ENCODE measurements at regions not wholly inside any gene's neighbourhood (a gene's known extent, or its start where the extent isn't known, plus 50 kb on each side); places are given as distances from the start of the nearest gene placed in this dataset.

DNA sequence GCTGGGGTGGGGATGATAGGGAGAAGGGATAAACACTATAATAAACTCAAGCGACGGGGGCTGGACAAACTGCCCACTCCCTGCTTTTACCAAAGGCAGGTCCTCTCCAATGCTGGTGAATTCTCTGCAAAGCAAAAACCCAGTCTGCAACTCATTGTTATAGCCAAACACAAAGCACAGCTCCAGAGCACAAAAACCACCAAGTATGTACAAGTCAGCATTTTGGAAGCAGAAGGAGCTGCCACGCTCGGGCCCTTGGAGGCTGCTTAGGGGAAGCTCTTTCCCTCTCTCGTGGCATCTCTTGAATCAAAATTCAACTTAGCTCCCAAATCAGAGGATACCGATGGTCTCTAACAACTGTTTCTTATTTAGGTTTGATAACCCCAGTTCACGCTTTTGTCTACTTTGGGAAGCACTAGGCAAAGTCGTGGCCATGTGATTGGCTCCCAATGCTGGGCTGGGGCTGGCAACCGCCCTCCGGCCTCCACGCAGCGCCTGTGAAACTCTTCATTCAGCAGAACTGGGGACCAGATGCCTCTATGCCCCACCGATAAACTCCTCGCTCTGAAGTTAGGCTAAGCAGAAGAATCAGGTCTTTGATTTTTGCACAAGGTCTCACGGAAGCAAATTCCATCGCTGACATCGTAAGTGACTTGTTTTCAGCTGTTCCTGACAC is 158.5 kb upstream of the FOXN3 start:
- Histone ChIP-seq H3K4me3 (ENCODE audit: low read length in 3 of 3) (no peak overlapping the region), H3K4me1 (ENCODE audit: control insufficient read depth in 3 of 3, insufficient read depth in 3 of 3, low read length in 3 of 3) (peaks cover 9 to 20% (median 13%) of the 10 kb centered on the region in 3 donors)

DNA sequence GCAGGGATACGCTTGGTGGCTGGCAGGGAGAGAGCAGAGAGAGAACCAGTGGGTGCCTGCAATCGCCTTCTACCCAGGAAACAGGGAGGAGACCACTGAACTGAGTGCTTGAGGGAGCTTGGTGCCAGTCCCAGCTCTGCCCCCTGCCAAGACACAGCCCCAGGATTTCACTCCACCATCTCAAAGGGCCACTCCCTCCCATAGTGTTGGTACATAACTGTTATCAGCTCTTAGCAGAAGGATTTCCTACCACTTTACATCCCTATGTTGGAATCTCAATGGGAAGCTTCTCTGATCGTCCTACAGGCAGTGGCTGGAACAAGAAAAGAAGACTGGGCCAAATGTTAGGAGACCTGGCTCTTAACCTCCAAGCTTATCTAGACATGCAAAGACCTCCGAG is 157.4 kb upstream of the FOXN3 start:
- no peaks in the 10 kb centered on the region for H3K9me3 ChIP-seq (ENCODE audit: control insufficient read depth in 3 of 3, low read length in 3 of 3)
- no peaks in the 10 kb centered on the region for H3K27me3 ChIP-seq (ENCODE audit: control insufficient read depth in 3 of 3, insufficient read depth in 3 of 3, low read length in 3 of 3)
- H3K36me3 ChIP-seq (ENCODE audit: control insufficient read depth in 3 of 3, insufficient read depth in 3 of 3, low read length in 3 of 3), result peaks cover 0 to 4% (median 0%) of the 10 kb centered on the region in 3 donors
- H3K27ac ChIP-seq (ENCODE audit: low read depth, low read length), result no peak overlapping the region
- peaks cover 9 to 20% (median 13%) of the 10 kb centered on the region in 3 donors for H3K4me1 ChIP-seq (ENCODE audit: control insufficient read depth in 3 of 3, insufficient read depth in 3 of 3, low read length in 3 of 3)
- no peak overlapping the region for H3K4me3 ChIP-seq (ENCODE audit: low read length in 3 of 3)
- H3K9ac ChIP-seq (ENCODE audit: low read depth in 1 of 3, low read length in 3 of 3), result no peak overlapping the region

More for the DNA sequence above, 158.5 kb upstream of the FOXN3 start:
- Histone ChIP-seq H3K27me3 (ENCODE audit: control insufficient read depth in 3 of 3, insufficient read depth in 3 of 3, low read length in 3 of 3) (no peaks in the 10 kb centered on the region), H3K9me3 (ENCODE audit: control insufficient read depth in 3 of 3, low read length in 3 of 3) (no peaks in the 10 kb centered on the region), H3K27ac (ENCODE audit: low read depth, low read length) (no peak overlapping the region), H3K9ac (ENCODE audit: low read depth in 1 of 3, low read length in 3 of 3) (no peak overlapping the region), H3K36me3 (ENCODE audit: control insufficient read depth in 3 of 3, insufficient read depth in 3 of 3, low read length in 3 of 3) (peaks cover 0 to 4% (median 0%) of the 10 kb centered on the region in 3 donors)

DNA sequence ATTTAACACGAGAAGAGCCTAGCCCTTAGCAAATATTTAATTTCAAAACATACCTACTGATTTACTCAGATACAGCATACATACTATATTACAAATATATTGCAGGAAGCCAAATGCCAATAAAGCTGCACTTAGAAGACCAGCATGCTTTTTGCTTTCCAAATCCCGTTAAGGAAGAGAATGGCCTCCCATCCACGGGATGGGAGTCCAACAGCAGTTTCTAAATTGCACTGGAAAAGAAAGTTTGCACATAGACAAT is 156.3 kb upstream of the FOXN3 start:
- Histone ChIP-seq H3K27me3 (ENCODE audit: control insufficient read depth in 3 of 3, insufficient read depth in 3 of 3, low read length in 3 of 3) (no peaks in the 10 kb centered on the region), H3K9me3 (ENCODE audit: control insufficient read depth in 3 of 3, low read length in 3 of 3) (no peaks in the 10 kb centered on the region), H3K4me1 (ENCODE audit: control insufficient read depth in 3 of 3, insufficient read depth in 3 of 3, low read length in 3 of 3) (peaks cover 9 to 16% (median 13%) of the 10 kb centered on the region in 3 donors), H3K4me3 (ENCODE audit: low read length in 3 of 3) (no peak overlapping the region), H3K27ac (ENCODE audit: low read depth, low read length) (no peak overlapping the region), H3K9ac (ENCODE audit: low read depth in 1 of 3, low read length in 3 of 3) (no peak overlapping the region), H3K36me3 (ENCODE audit: control insufficient read depth in 3 of 3, insufficient read depth in 3 of 3, low read length in 3 of 3) (peaks cover 0 to 4% (median 0%) of the 10 kb centered on the region in 3 donors)

DNA sequence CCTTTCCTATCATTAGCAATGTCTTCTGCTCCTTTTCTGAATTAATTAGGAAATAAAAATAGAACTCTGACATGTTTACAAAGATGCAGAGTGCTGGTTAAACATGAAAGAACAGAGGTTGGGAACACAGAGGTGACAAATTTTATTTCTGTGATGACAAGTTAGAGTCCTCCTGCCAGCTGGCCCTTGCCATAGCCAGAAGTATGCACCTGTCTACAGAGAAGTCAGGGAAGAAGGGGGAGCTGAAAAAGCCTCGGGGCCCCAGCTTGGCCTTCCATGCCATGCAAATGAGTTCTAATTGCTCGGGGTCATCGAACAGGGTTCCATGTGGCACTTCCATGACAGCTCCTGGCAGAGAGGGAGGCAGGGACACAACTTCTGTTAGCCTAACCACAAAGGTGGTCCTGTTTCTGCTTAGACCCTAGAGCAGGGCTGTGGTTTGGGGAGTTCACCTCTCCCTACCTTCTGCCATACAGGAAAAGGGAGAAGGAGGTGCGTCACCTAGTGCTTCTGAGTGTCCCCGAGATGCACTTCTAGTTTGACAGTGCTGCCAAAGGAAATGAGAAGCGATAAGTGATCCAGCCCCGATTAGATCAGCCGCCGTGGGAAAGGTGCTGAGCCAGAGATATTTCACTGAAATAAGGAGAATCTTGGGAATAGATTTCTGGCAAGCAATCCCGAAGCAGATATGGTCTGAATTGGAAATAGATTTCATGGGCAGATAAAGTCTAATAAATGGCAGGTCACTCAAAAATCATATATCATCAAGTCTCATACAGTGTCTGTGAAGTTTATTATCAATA is 155.8 kb upstream of the FOXN3 start:
- peaks cover 9 to 16% (median 13%) of the 10 kb centered on the region in 3 donors for H3K4me1 ChIP-seq (ENCODE audit: control insufficient read depth in 3 of 3, insufficient read depth in 3 of 3, low read length in 3 of 3)
- no peaks in the 10 kb centered on the region for H3K27me3 ChIP-seq (ENCODE audit: control insufficient read depth in 3 of 3, insufficient read depth in 3 of 3, low read length in 3 of 3)
- H3K4me3 ChIP-seq (ENCODE audit: low read length in 3 of 3), result peak overlapping the region; percentile 21 to 49 (median 30)
- H3K9ac ChIP-seq (ENCODE audit: low read depth in 1 of 3, low read length in 3 of 3), result peak overlapping the region in 2 of 3 donors; percentile 34 to 48
- no peaks in the 10 kb centered on the region for H3K9me3 ChIP-seq (ENCODE audit: control insufficient read depth in 3 of 3, low read length in 3 of 3)
- no peak overlapping the region for H3K27ac ChIP-seq (ENCODE audit: low read depth, low read length)
- H3K36me3 ChIP-seq (ENCODE audit: control insufficient read depth in 3 of 3, insufficient read depth in 3 of 3, low read length in 3 of 3), result peaks cover 0 to 4% (median 0%) of the 10 kb centered on the region in 3 donors

DNA sequence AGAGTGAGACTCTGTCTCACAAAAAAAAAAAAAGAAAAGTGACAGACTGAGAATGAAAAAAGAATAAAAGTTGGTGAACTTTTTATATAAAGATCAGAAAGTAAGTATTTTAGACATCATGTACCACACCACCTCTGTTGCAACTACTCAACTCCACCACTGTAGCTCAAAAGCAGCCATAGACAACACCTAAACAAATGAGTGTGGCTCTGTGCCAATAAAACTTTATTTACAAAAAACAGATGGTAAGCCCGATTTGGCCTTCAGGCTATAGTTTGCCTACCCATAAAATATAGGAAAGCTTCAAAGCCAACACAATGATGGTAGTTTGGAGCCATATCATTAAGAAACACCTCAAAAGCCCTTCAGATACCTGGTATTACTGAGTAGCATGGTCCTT is 154.5 kb upstream of the FOXN3 start:
- no peak overlapping the region for H3K9ac ChIP-seq (ENCODE audit: low read depth in 1 of 3, low read length in 3 of 3)
- peaks cover 0 to 4% (median 0%) of the 10 kb centered on the region in 3 donors for H3K36me3 ChIP-seq (ENCODE audit: control insufficient read depth in 3 of 3, insufficient read depth in 3 of 3, low read length in 3 of 3)
- peaks cover 9 to 16% (median 13%) of the 10 kb centered on the region in 3 donors for H3K4me1 ChIP-seq (ENCODE audit: control insufficient read depth in 3 of 3, insufficient read depth in 3 of 3, low read length in 3 of 3)
- no peak overlapping the region for H3K27ac ChIP-seq (ENCODE audit: low read depth, low read length)
- H3K4me3 ChIP-seq (ENCODE audit: low read length in 3 of 3), result no peak overlapping the region
- no peaks in the 10 kb centered on the region for H3K9me3 ChIP-seq (ENCODE audit: control insufficient read depth in 3 of 3, low read length in 3 of 3)
- H3K27me3 ChIP-seq (ENCODE audit: control insufficient read depth in 3 of 3, insufficient read depth in 3 of 3, low read length in 3 of 3), result no peaks in the 10 kb centered on the region

DNA sequence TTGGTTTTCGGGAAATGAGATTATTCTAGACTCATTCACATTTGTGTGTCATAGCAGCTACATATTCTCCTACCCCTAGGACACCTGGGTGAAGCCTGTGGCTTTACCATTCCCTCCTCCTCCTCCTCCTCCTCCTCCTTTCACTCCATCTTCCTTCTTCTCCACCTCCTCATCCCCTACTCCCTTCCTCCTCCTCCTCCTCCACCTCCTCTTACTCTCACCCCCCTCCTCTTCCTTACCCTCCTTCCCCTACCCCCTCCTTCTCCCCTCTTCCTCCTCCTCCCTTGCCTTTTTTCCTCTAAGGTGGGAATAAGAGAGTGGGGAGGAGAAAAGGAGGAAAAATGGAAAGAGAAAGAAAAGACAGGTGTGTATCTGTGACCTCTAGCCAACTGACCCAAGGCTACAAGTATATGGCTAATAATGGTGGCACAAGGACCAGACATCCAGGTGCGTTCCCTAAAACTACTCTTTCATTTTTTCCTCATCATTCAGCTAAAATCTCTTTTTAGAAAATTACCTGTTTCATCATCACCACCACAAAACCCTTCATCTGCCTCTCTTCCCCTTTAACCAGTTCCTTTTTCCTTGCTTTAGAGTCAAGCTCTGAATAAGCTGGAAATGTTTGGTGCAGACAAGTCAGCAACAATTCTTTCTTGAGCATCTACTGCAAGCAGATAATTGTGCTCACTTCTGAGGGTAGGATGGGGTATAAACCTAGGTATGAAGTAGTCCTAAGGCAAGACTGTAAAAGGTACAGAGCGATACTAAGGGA is 149.8 kb upstream of the FOXN3 start:
- H3K4me3 ChIP-seq (ENCODE audit: low read length in 3 of 3), result no peak overlapping the region
- H3K4me1 ChIP-seq (ENCODE audit: control insufficient read depth in 3 of 3, insufficient read depth in 3 of 3, low read length in 3 of 3), result peaks cover 0 to 15% (median 7%) of the 10 kb centered on the region in 3 donors
- H3K27me3 ChIP-seq (ENCODE audit: control insufficient read depth in 3 of 3, insufficient read depth in 3 of 3, low read length in 3 of 3), result no peaks in the 10 kb centered on the region
- H3K9me3 ChIP-seq (ENCODE audit: control insufficient read depth in 3 of 3, low read length in 3 of 3), result no peaks in the 10 kb centered on the region
- no peak overlapping the region for H3K9ac ChIP-seq (ENCODE audit: low read depth in 1 of 3, low read length in 3 of 3)
- no peak overlapping the region for H3K27ac ChIP-seq (ENCODE audit: low read depth, low read length)
- H3K36me3 ChIP-seq (ENCODE audit: control insufficient read depth in 3 of 3, insufficient read depth in 3 of 3, low read length in 3 of 3), result no peaks in the 10 kb centered on the region

DNA sequence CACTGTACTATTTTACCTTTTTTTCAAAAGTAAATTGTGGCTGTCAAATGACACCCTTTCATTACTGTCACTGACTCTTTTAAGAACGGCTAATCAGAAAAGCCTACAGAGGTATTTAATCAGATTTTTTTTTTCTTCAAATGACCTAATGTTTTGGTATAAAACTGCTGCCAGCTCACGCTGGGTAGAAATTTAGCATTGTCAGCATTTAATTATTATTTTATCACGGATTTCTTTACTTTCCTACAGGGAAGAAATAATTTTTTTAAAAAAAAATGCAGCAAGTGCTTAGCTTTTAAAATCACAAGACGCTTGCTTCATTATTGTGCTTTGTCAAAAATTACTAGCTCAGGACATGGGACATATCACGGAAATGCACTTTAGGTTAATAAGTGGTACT is 149.1 kb upstream of the FOXN3 start:
- H3K9me3 ChIP-seq (ENCODE audit: control insufficient read depth in 3 of 3, low read length in 3 of 3), result no peaks in the 10 kb centered on the region
- no peaks in the 10 kb centered on the region for H3K36me3 ChIP-seq (ENCODE audit: control insufficient read depth in 3 of 3, insufficient read depth in 3 of 3, low read length in 3 of 3)
- no peaks in the 10 kb centered on the region for H3K27me3 ChIP-seq (ENCODE audit: control insufficient read depth in 3 of 3, insufficient read depth in 3 of 3, low read length in 3 of 3)
- no peak overlapping the region for H3K9ac ChIP-seq (ENCODE audit: low read depth in 1 of 3, low read length in 3 of 3)
- H3K27ac ChIP-seq (ENCODE audit: low read depth, low read length), result no peak overlapping the region
- peaks cover 0 to 15% (median 7%) of the 10 kb centered on the region in 3 donors for H3K4me1 ChIP-seq (ENCODE audit: control insufficient read depth in 3 of 3, insufficient read depth in 3 of 3, low read length in 3 of 3)
- H3K4me3 ChIP-seq (ENCODE audit: low read length in 3 of 3), result no peak overlapping the region

DNA sequence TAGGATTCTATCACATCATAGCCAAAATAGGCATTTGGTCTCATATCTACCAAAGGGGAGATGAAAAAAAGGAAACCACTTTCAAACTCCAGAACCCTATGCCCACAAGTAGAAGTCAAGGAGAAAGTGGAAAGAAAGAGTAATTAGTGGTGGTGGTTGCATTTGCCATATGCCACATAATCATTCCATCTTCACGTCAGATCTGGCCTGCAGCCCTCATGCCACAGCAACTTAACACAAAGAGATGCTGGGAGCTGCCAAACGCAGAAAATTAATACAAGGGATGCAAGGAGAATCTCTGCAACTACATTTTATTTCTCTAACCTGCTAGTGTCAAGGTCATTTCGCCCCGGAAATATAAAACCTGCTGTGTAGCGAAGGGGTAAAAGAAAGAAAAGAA is 148.6 kb upstream of the FOXN3 start:
- H3K9me3 ChIP-seq (ENCODE audit: control insufficient read depth in 3 of 3, low read length in 3 of 3), result no peaks in the 10 kb centered on the region
- peaks cover 0 to 2% (median 0%) of the 10 kb centered on the region in 3 donors for H3K36me3 ChIP-seq (ENCODE audit: control insufficient read depth in 3 of 3, insufficient read depth in 3 of 3, low read length in 3 of 3)
- H3K9ac ChIP-seq (ENCODE audit: low read depth in 1 of 3, low read length in 3 of 3), result no peak overlapping the region
- H3K4me1 ChIP-seq (ENCODE audit: control insufficient read depth in 3 of 3, insufficient read depth in 3 of 3, low read length in 3 of 3), result peaks cover 0 to 15% (median 7%) of the 10 kb centered on the region in 3 donors
- no peaks in the 10 kb centered on the region for H3K27me3 ChIP-seq (ENCODE audit: control insufficient read depth in 3 of 3, insufficient read depth in 3 of 3, low read length in 3 of 3)
- H3K4me3 ChIP-seq (ENCODE audit: low read length in 3 of 3), result no peak overlapping the region
- no peak overlapping the region for H3K27ac ChIP-seq (ENCODE audit: low read depth, low read length)

DNA sequence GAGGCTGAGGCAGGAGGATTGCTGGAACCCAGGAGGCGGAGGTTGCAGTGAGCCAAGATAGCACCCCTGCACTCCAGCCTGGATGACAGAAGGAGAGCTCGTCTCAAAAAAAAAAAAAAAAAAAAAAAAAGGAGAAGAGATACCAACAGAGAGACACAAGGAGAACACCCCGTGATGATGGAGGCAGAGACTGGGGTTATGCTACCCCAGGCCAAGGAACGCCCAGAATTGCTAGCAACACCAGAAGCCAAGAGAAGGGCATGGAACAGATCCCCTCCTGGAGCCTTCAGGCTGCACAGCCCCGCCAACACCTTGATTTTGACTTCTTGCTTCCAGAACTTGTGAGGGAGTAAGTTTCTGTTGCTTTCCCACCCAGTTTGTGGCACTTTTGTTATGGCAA is 148.0 kb upstream of the FOXN3 start:
- Histone ChIP-seq H3K4me1 (ENCODE audit: control insufficient read depth in 3 of 3, insufficient read depth in 3 of 3, low read length in 3 of 3) (peaks cover 0 to 15% (median 7%) of the 10 kb centered on the region in 3 donors), H3K9me3 (ENCODE audit: control insufficient read depth in 3 of 3, low read length in 3 of 3) (no peaks in the 10 kb centered on the region), H3K27me3 (ENCODE audit: control insufficient read depth in 3 of 3, insufficient read depth in 3 of 3, low read length in 3 of 3) (no peaks in the 10 kb centered on the region), H3K4me3 (ENCODE audit: low read length in 3 of 3) (no peak overlapping the region), H3K36me3 (ENCODE audit: control insufficient read depth in 3 of 3, insufficient read depth in 3 of 3, low read length in 3 of 3) (peaks cover 0 to 2% (median 0%) of the 10 kb centered on the region in 3 donors), H3K9ac (ENCODE audit: low read depth in 1 of 3, low read length in 3 of 3) (no peak overlapping the region), H3K27ac (ENCODE audit: low read depth, low read length) (no peak overlapping the region)
